IPS-18c (cell line): ENCODE measurements at regions not wholly inside any gene's neighbourhood (a gene's known extent, or its start where the extent isn't known, plus 50 kb on each side); places are given as distances from the start of the nearest gene placed in this dataset.

ENCODE experiments used
- H3K4me3 ChIP-seq: 2 replicates; pipeline ENCODE4 v1.7.0; 2013; ENCODE audit warnings: low read depth, mild to moderate bottlenecking, low read length, moderate library complexity; ENCODE audit not compliant: insufficient read depth
- H3K9me3 ChIP-seq: one replicate; pipeline ENCODE4 v1.6.1; 2013; ENCODE audit warnings: mild to moderate bottlenecking, low read length, moderate library complexity; ENCODE audit not compliant: control insufficient read depth, insufficient read depth

GRCh38 chr21:39124681-39125251, 58.5 kb downstream of the PSMG1 start:
- no peak overlapping the region for H3K4me3 ChIP-seq
- no peaks in the 10 kb centered on the region for H3K9me3 ChIP-seq

- no peak overlapping the region for H3K4me3 ChIP-seq
Measured at GRCh38 chr21:39123375-39123774, 59.9 kb downstream of the PSMG1 start.

GRCh38 chr21:39121600-39122355, 61.5 kb downstream of the PSMG1 start:
- H3K4me3 ChIP-seq = no peak overlapping the region
- H3K9me3 ChIP-seq = no peaks in the 10 kb centered on the region

More at GRCh38 chr21:39123375-39123774, 59.9 kb downstream of the PSMG1 start:
- H3K9me3 ChIP-seq = no peaks in the 10 kb centered on the region

- Histone ChIP-seq H3K4me3 (no peak overlapping the region), H3K9me3 (no peaks in the 10 kb centered on the region)
Measured at GRCh38 chr21:39120876-39121599, 62.2 kb downstream of the PSMG1 start.

GRCh38 chr21:39119891-39120290, 63.4 kb downstream of the PSMG1 start:
- no peak overlapping the region for H3K4me3 ChIP-seq
- no peaks in the 10 kb centered on the region for H3K9me3 ChIP-seq

- no peaks in the 10 kb centered on the region for H3K9me3 ChIP-seq
- no peak overlapping the region for H3K4me3 ChIP-seq
Measured at GRCh38 chr21:39118604-39119215, 64.5 kb downstream of the PSMG1 start.

GRCh38 chr21:39118061-39118460, 65.2 kb downstream of the PSMG1 start:
- Histone ChIP-seq H3K9me3 (no peaks in the 10 kb centered on the region), H3K4me3 (no peak overlapping the region)

- H3K9me3 ChIP-seq = no peaks in the 10 kb centered on the region
- H3K4me3 ChIP-seq = no peak overlapping the region
Measured at GRCh38 chr21:39117440-39117970, 65.7 kb downstream of the PSMG1 start.

- Histone ChIP-seq H3K9me3 (no peaks in the 10 kb centered on the region), H3K4me3 (no peak overlapping the region)
Measured at GRCh38 chr21:39116761-39117439, 66.4 kb downstream of the PSMG1 start.

GRCh38 chr21:39115576-39116235, 67.5 kb downstream of the PSMG1 start:
- H3K9me3 ChIP-seq = no peaks in the 10 kb centered on the region
- H3K4me3 ChIP-seq = no peak overlapping the region

- Histone ChIP-seq H3K4me3 (no peak overlapping the region), H3K9me3 (no peaks in the 10 kb centered on the region)
Measured at GRCh38 chr21:39114871-39115575, 68.2 kb downstream of the PSMG1 start.

- Histone ChIP-seq H3K4me3 (no peak overlapping the region), H3K9me3 (no peaks in the 10 kb centered on the region)
Measured at GRCh38 chr21:39111931-39112550, 71.2 kb downstream of the PSMG1 start.

GRCh38 chr21:39110431-39110830, 72.8 kb downstream of the PSMG1 start:
- H3K4me3 ChIP-seq = no peak overlapping the region
- H3K9me3 ChIP-seq = no peaks in the 10 kb centered on the region

GRCh38 chr21:39109596-39110210, 73.5 kb downstream of the PSMG1 start:
- Histone ChIP-seq H3K9me3 (no peaks in the 10 kb centered on the region), H3K4me3 (no peak overlapping the region)

GRCh38 chr21:39109163-39109530, 74.1 kb downstream of the PSMG1 start:
- Histone ChIP-seq H3K4me3 (no peak overlapping the region), H3K9me3 (no peaks in the 10 kb centered on the region)
